SK-N-SH (cell line): ENCODE measurements at regions not wholly inside any gene's neighbourhood (a gene's known extent, or its start where the extent isn't known, plus 50 kb on each side); places are given as distances from the start of the nearest gene placed in this dataset.

ENCODE experiments used
- CTCF ChIA-PET: fragments of 300-600, 350-600 bp; formaldehyde crosslinking; extraction: SDS; loops from one replicate; lab custom pipeline; 2021; lab: Yijun Ruan, JAX
- POLR2A ChIA-PET: fragments of 350-600 bp; sonication (Branson Sonifier 250); formaldehyde crosslinking; extraction: SDS; loops from one replicate; lab custom pipeline; 2020; ENCODE audit warnings: antibody characterized with exemption, inconsistent platforms; lab: Yijun Ruan, JAX
- DNase-seq: peaks from one replicate; pipeline ENCODE4 v3.0.0; 2012
- H2AFZ ChIP-seq: fragments of 200-600 bp; sonication (generic); 2 replicates; pipeline ENCODE4 v1.8.1; 2016; ENCODE audit warnings: antibody characterized with exemption, mild to moderate bottlenecking, low read depth
- H3F3A ChIP-seq: fragments of 200-600 bp; sonication (generic); replicated peaks from 2 replicates; pipeline ENCODE3; 2016; ENCODE audit warnings: antibody characterized with exemption, mild to moderate bottlenecking; ENCODE audit not compliant: insufficient read depth
- H3K27ac ChIP-seq, 2 experiments: fragments of 200-500 bp in 1 of 2; fragments of 200-600 bp in 1 of 2; sonication (Bioruptor generic) in 1 of 2; sonication (generic), shearing (Covaris generic) in 1 of 2; 2 replicates each; pipeline versions ENCODE4 v1.5.1 to v1.6.1; 2014 to 2016; ENCODE audit warnings: low read depth in 2 of 2, inconsistent platforms in 1 of 2, low read length in 1 of 2, mild to moderate bottlenecking in 1 of 2, mixed read lengths in 1 of 2
- H3K27me3 ChIP-seq: fragments of 200-600 bp; sonication (generic), shearing (Covaris generic); 2 replicates; pipeline ENCODE4 v1.6.1; 2016; ENCODE audit warnings: mixed run types; ENCODE audit not compliant: insufficient read depth
- H3K36me3 ChIP-seq, 2 experiments: fragments of 200-500 bp in 1 of 2; fragments of 200-600 bp in 1 of 2; sonication (Bioruptor generic) in 1 of 2; sonication (generic) in 1 of 2; replicated peaks in 1 of 2; 2 replicates each; pipeline versions ENCODE3 to v1.5.1; 2014 to 2016; ENCODE audit warnings: low read length in 1 of 2, mild to moderate bottlenecking in 1 of 2; ENCODE audit not compliant: insufficient read depth in 2 of 2, control insufficient read depth in 1 of 2
- H3K4me1 ChIP-seq, 2 experiments: fragments of 200-500 bp in 1 of 2; fragments of 200-600 bp in 1 of 2; sonication (Bioruptor generic) in 1 of 2; sonication (generic), shearing (Covaris generic) in 1 of 2; 2 replicates each; pipeline versions ENCODE4 v1.5.1 to v1.6.1; 2014 to 2016; ENCODE audit warnings: low read depth in 1 of 2, low read length in 1 of 2, mixed run types in 1 of 2; ENCODE audit not compliant: insufficient read depth in 2 of 2, control insufficient read depth in 1 of 2
- H3K4me2 ChIP-seq: fragments of 200-600 bp; sonication (generic), shearing (Covaris generic); 2 replicates; pipeline ENCODE4 v1.6.1; 2017; ENCODE audit warnings: mixed run types
- H3K4me3 ChIP-seq, 2 experiments: fragments of 200-500 bp in 1 of 2; fragments of 200-600 bp in 1 of 2; sonication (Bioruptor generic) in 1 of 2; sonication (generic), shearing (Covaris generic) in 1 of 2; 2 replicates each; pipeline versions ENCODE4 v1.5.1 to v1.8.1; 2014 to 2016; ENCODE audit warnings: low read depth in 2 of 2, inconsistent platforms in 1 of 2, low read length in 1 of 2, mild to moderate bottlenecking in 1 of 2, mixed read lengths in 1 of 2, moderate library complexity in 1 of 2
- H3K79me2 ChIP-seq: fragments of 200-600 bp; sonication (generic); 2 replicates; pipeline ENCODE4 v1.8.1; 2017; ENCODE audit warnings: mild to moderate bottlenecking; ENCODE audit not compliant: insufficient read depth
- H3K9ac ChIP-seq: fragments of 200-600 bp; sonication (generic); 2 replicates; pipeline ENCODE4 v1.6.1; 2017; ENCODE audit warnings: mixed run types
- H3K9me2 ChIP-seq: fragments of 200-600 bp; sonication (generic); 2 replicates; pipeline ENCODE4 v1.6.1; 2017; ENCODE audit warnings: mixed run types
- H3K9me3 ChIP-seq: fragments of 200-600 bp; sonication (generic); 2 replicates; pipeline ENCODE4 v1.6.1; 2017; ENCODE audit warnings: mixed run types, mild to moderate bottlenecking, moderate library complexity
- H4K20me1 ChIP-seq: fragments of 200-600 bp; sonication (generic); 2 replicates; pipeline ENCODE4 v1.6.1; 2017; ENCODE audit warnings: mild to moderate bottlenecking, mixed run types; ENCODE audit not compliant: insufficient read depth
- CTCF ChIP-seq: fragments of 200-600 bp; sonication (generic); IDR thresholded peaks from 2 replicates; pipeline ENCODE4 v1.6.1; 2017; ENCODE audit warnings: antibody characterized with exemption, mild to moderate bottlenecking, moderate library complexity
- ELF1 ChIP-seq: IDR thresholded peaks from 2 replicates; pipeline ENCODE4 v1.4.0; 2012
- EP300 ChIP-seq, 2 experiments: IDR thresholded peaks; 2 replicates each; pipeline versions ENCODE4 v1.4.0 to v1.6.1; 2012; ENCODE audit warnings: borderline replicate concordance in 1 of 2, low read depth in 1 of 2, low read length in 1 of 2
- FOXJ3 ChIP-seq: sonication (generic); formaldehyde crosslinking; IDR thresholded peaks from 2 replicates; pipeline ENCODE4 v1.5.1; 2020; ENCODE audit warnings: mild to moderate bottlenecking, missing genetic modification reagents
- FOXM1 ChIP-seq: IDR thresholded peaks from 2 replicates; pipeline ENCODE4 v1.4.0; 2012; ENCODE audit warnings: low read depth, mild to moderate bottlenecking
- GATA2 ChIP-seq: sonication (generic); formaldehyde crosslinking; IDR thresholded peaks from 2 replicates; pipeline ENCODE4 v1.5.0; 2020; ENCODE audit warnings: mild to moderate bottlenecking, missing genetic modification reagents
- IRF3 ChIP-seq: fragments of 150-350 bp; IDR thresholded peaks from 2 replicates; pipeline ENCODE4 v1.6.1; 2016; ENCODE audit warnings: mild to moderate bottlenecking, low read depth, low read length
- JUND ChIP-seq: IDR thresholded peaks from 2 replicates; pipeline ENCODE4 v1.4.0; 2012
- MEF2A ChIP-seq: IDR thresholded peaks from 2 replicates; pipeline ENCODE4 v1.4.0; 2012; ENCODE audit warnings: low read depth, borderline replicate concordance
- MXI1 ChIP-seq: IDR thresholded peaks from 2 replicates; pipeline ENCODE4 v1.6.1; 2012; ENCODE audit warnings: mild to moderate bottlenecking, low read depth, low read length, improper control_type of control experiment
- NRF1 ChIP-seq: IDR thresholded peaks from 2 replicates; pipeline ENCODE4 v1.6.1; 2012; ENCODE audit warnings: low read depth, mild to moderate bottlenecking, low read length
- RXRA ChIP-seq: IDR thresholded peaks from 2 replicates; pipeline ENCODE4 v1.4.0; 2012; ENCODE audit warnings: low read depth, mild to moderate bottlenecking, borderline replicate concordance
- SIN3A ChIP-seq: IDR thresholded peaks from 2 replicates; pipeline ENCODE4 v1.6.1; 2012; ENCODE audit warnings: low read depth, mild to moderate bottlenecking, low read length, moderate library complexity, borderline replicate concordance
- SMC3 ChIP-seq: IDR thresholded peaks from 2 replicates; pipeline ENCODE4 v1.6.1; 2012; ENCODE audit warnings: low read depth, low read length, improper control_type of control experiment
- TAF1 ChIP-seq: IDR thresholded peaks from 2 replicates; pipeline ENCODE4 v1.6.1; 2012; ENCODE audit warnings: low read depth, mild to moderate bottlenecking, low read length, moderate library complexity, borderline replicate concordance
- TCF12 ChIP-seq: IDR thresholded peaks from 2 replicates; pipeline ENCODE4 v1.4.0; 2012
- TEAD4 ChIP-seq: IDR thresholded peaks from 2 replicates; pipeline ENCODE4 v1.4.0; 2012; ENCODE audit warnings: mild to moderate bottlenecking, borderline replicate concordance; ENCODE audit not compliant: insufficient read depth
- YY1 ChIP-seq: IDR thresholded peaks from 2 replicates; pipeline ENCODE4 v1.4.0; 2012; ENCODE audit warnings: low read depth, mild to moderate bottlenecking
- WGBS: methylation state at CpG from one replicate; pipeline ENCODE4 v1.1.6; 2017; ENCODE audit warnings: low lambda C conversion rate; 5-methylcytosine and 5-hydroxymethylcytosine counted together
- TF ChIP-seq, protein P1 (sequence below): IDR thresholded peaks from 2 replicates; pipeline ENCODE4 v1.6.1; 2012; ENCODE audit warnings: mild to moderate bottlenecking, low read depth, low read length, moderate library complexity

- no peak for TF ChIP-seq IRF3
These were observed 259.4 kb upstream of the STXBP5 start (continued) for GRCh38 chr6:146944809-146945208.

DNA sequence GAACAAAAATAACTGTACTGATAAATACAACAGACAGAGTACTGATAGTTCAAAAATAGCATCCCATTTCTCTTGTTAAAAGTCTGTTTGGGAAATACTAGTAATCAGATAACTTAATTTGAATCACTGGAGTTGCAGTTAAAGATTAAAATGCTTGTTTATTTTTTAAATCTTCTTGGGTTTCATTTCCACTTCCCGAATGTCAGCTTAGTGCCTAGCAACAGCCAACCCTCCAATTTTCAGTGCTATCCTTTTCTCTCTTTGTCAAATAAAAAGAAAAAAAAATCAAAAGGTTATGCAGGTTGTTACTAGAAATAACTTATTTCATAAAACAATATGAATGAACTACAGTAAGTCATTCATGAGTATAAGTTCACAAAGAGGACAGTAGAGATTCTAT lies 257.7 kb upstream of the STXBP5 start:
- ChIA-PET CTCF (no interaction called here), POLR2A (no interaction called here)
- Histone ChIP-seq H3K27me3 (no peaks in the 10 kb centered on the region), H2AFZ (no peak overlapping the region; the same call in 1 of the 2 replicates), H3K79me2 (no peaks in the 10 kb centered on the region), H3K27ac (no peak overlapping the region), H3F3A (no peaks in the 10 kb centered on the region), H3K4me1 (peaks cover 0 to 3% of the 10 kb centered on the region in 2 experiments; a peak in 1 of 4 replicates), H3K4me2 (no peak overlapping the region), H3K9me3 (no peaks in the 10 kb centered on the region), H4K20me1 (no peaks in the 10 kb centered on the region), H3K4me3 (no peak overlapping the region), H3K9ac (no peak overlapping the region), H3K36me3 (no peaks in the 10 kb centered on the region), H3K9me2 (no peaks in the 10 kb centered on the region)
- no peak for DNase-seq
- WGBS = 71% methylated on average over 1 of the region's 1 CpG
- TF ChIP-seq GATA2 (CRISPR knock-in tag) (no peak), FOXJ3 (CRISPR knock-in tag) (no peak), RXRA (no peak), JUND (no peak), SIN3A (no peak), YY1 (no peak), EP300 (IDR thresholded peaks at IDR 0.05; ENCODE audit: borderline replicate concordance in 1 of 2, low read depth in 1 of 2, low read length in 1 of 2) (no peak), FOXM1 (no peak), TCF12 (no peak), ELF1 (no peak), SMC3 (no peak), NRF1 (no peak), MXI1 (no peak), TAF1 (no peak), CTCF (no peak), MEF2A (no peak), TEAD4 (no peak)
- TF ChIP-seq, protein P1, sequence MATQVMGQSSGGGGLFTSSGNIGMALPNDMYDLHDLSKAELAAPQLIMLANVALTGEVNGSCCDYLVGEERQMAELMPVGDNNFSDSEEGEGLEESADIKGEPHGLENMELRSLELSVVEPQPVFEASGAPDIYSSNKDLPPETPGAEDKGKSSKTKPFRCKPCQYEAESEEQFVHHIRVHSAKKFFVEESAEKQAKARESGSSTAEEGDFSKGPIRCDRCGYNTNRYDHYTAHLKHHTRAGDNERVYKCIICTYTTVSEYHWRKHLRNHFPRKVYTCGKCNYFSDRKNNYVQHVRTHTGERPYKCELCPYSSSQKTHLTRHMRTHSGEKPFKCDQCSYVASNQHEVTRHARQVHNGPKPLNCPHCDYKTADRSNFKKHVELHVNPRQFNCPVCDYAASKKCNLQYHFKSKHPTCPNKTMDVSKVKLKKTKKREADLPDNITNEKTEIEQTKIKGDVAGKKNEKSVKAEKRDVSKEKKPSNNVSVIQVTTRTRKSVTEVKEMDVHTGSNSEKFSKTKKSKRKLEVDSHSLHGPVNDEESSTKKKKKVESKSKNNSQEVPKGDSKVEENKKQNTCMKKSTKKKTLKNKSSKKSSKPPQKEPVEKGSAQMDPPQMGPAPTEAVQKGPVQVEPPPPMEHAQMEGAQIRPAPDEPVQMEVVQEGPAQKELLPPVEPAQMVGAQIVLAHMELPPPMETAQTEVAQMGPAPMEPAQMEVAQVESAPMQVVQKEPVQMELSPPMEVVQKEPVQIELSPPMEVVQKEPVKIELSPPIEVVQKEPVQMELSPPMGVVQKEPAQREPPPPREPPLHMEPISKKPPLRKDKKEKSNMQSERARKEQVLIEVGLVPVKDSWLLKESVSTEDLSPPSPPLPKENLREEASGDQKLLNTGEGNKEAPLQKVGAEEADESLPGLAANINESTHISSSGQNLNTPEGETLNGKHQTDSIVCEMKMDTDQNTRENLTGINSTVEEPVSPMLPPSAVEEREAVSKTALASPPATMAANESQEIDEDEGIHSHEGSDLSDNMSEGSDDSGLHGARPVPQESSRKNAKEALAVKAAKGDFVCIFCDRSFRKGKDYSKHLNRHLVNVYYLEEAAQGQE = no peak
